Lung (tissue), 11 donors: ENCODE measurements at regions not wholly inside any gene's neighbourhood (a gene's known extent, or its start where the extent isn't known, plus 50 kb on each side); places are given as distances from the start of the nearest gene placed in this dataset.

Experiments used
- ATAC-seq: fragments of 200-7000 bp; cut with Tn5 transposase; one replicate; pipeline ENCODE4 v1.9.1; 2020; ENCODE audit warnings: moderate number of reproducible peaks; ENCODE audit not compliant: insufficient read depth, low FRiP score
- DNase-seq, 3 donors: peaks; one replicate each; pipeline ENCODE4 v3.0.0-alpha.2; 2013 to 2017
- H3K27ac ChIP-seq, 2 donors: one replicate each; pipeline ENCODE4 v1.5.1; 2013; ENCODE audit warnings: mild to moderate bottlenecking in 2 of 2, moderate library complexity in 2 of 2, control low read depth in 1 of 2, inconsistent platforms in 1 of 2, low read depth in 1 of 2, low read length in 1 of 2
- H3K27me3 ChIP-seq, 3 donors: one replicate each; pipeline ENCODE4 v1.5.1; 2013; ENCODE audit warnings: low read length in 2 of 3; ENCODE audit not compliant: control insufficient read depth in 3 of 3, insufficient read depth in 3 of 3
- H3K36me3 ChIP-seq, 4 donors: one replicate each; pipeline ENCODE4 v1.5.1; 2013; ENCODE audit warnings: low read length in 4 of 4, mild to moderate bottlenecking in 1 of 4, moderate library complexity in 1 of 4; ENCODE audit not compliant: control insufficient read depth in 4 of 4, insufficient read depth in 4 of 4
- H3K4me1 ChIP-seq, 5 donors: one replicate each; pipeline ENCODE4 v1.5.1; 2013; ENCODE audit warnings: low read length in 5 of 5, mild to moderate bottlenecking in 2 of 5, moderate library complexity in 1 of 5; ENCODE audit not compliant: control insufficient read depth in 5 of 5, insufficient read depth in 5 of 5
- H3K4me3 ChIP-seq: one replicate; pipeline ENCODE4 v1.5.1; 2013; ENCODE audit warnings: mild to moderate bottlenecking, control low read depth, moderate library complexity
- H3K9ac ChIP-seq, 2 donors: one replicate each; pipeline ENCODE4 v1.5.1; 2013; ENCODE audit warnings: low read length in 2 of 2, control low read depth in 1 of 2; ENCODE audit not compliant: insufficient read depth in 1 of 2
- H3K9me3 ChIP-seq, 4 donors: one replicate each; pipeline ENCODE4 v1.5.1; 2013; ENCODE audit warnings: low read length in 3 of 4, mild to moderate bottlenecking in 1 of 4, moderate library complexity in 1 of 4; ENCODE audit not compliant: control insufficient read depth in 4 of 4, insufficient read depth in 3 of 4
- CTCF ChIP-seq: IDR thresholded peaks from 2 replicates; pipeline ENCODE4 v1.5.1; 2012; ENCODE audit warnings: mild to moderate bottlenecking; ENCODE audit errors: control extremely low read depth, extremely low read depth
- WGBS, 2 donors: extraction: QIAGEN DNeasy Blood & Tissue Kit; methylation state at CpG; one replicate each; pipeline ENCODE4 v1.1.7; 2013; 5-methylcytosine and 5-hydroxymethylcytosine counted together
- donor health status: control.
- donor health status: control.
- donor health status: Bipolar disorder and iron deficiency.
- donor health status: healthy.
- donor health status: DM: yes; HTN: yes; CAD: no.

GRCh38 chr21:43358940-43359822 lies 67.8 kb downstream of the SIK1 start:
- TF ChIP-seq CTCF = no peak
- Histone ChIP-seq H3K4me1 (peaks cover 0 to 37% (median 14%) of the 10 kb centered on the region in 5 donors), H3K27ac (no peak overlapping the region), H3K27me3 (no peaks in the 10 kb centered on the region), H3K36me3 (no peaks in the 10 kb centered on the region), H3K9me3 (no peaks in the 10 kb centered on the region), H3K4me3 (no peak overlapping the region), H3K9ac (no peak overlapping the region)
- ATAC-seq (no peak), DNase-seq (no peak)
- WGBS, 2 donors = 80 to 89% methylated on average over 28 of the region's 28 CpGs

GRCh38 chr21:43357715-43358430 lies 69.1 kb downstream of the SIK1 start:
- 91 to 92% methylated on average over 24 of the region's 24 CpGs for WGBS, 2 donors
- H3K36me3 ChIP-seq = no peaks in the 10 kb centered on the region
- no peak for TF ChIP-seq CTCF
- H3K4me1 ChIP-seq = peaks cover 0 to 41% (median 14%) of the 10 kb centered on the region in 5 donors
- no peak for DNase-seq
- no peak for ATAC-seq
- H3K9me3 ChIP-seq = no peaks in the 10 kb centered on the region
- no peak overlapping the region for H3K4me3 ChIP-seq
- H3K27me3 ChIP-seq = no peaks in the 10 kb centered on the region
- no peak overlapping the region for H3K27ac ChIP-seq
- no peak overlapping the region for H3K9ac ChIP-seq

GRCh38 chr21:43355925-43356289 lies 71.0 kb downstream of the SIK1 start:
- no peak for TF ChIP-seq CTCF
- Histone ChIP-seq H3K4me1 (peaks cover 0 to 39% (median 2%) of the 10 kb centered on the region in 5 donors), H3K4me3 (no peak overlapping the region), H3K27ac (no peak overlapping the region), H3K27me3 (no peaks in the 10 kb centered on the region), H3K9me3 (no peaks in the 10 kb centered on the region), H3K9ac (no peak overlapping the region), H3K36me3 (no peaks in the 10 kb centered on the region)
- no peak for ATAC-seq
- no peak for DNase-seq
- WGBS, 2 donors = 81 to 83% methylated on average over 7 of the region's 7 CpGs
